HG03139 (cell line): ENCODE measurements at regions not wholly inside any gene's neighbourhood (a gene's known extent, or its start where the extent isn't known, plus 50 kb on each side); places are given as distances from the start of the nearest gene placed in this dataset.

Experiments used
- ATAC-seq: cut with Tn5 transposase; IDR thresholded peaks from one replicate; pipeline ENCODE4 v1.9.1; 2021; ENCODE audit not compliant: unreplicated experiment

DNA sequence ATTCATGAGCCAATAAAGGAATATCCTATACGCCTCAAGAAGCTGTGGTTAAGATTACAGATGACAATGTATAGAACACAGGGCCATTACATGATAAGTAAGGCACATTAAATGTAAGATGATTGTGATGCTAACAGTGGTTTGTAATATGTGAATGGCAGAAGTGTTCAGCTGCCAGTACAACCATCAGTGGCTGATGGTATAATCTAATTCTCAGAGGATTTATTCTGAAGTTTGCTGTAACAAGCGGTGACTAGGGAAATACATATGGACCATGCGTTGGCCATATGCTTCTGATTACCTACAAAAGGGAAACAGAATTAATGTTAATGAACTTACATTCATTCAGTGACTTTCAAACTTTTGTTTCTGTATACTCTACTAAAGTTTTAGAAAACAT, 750.8 kb upstream of the KLHL29 start:
- ATAC-seq = no peak

DNA sequence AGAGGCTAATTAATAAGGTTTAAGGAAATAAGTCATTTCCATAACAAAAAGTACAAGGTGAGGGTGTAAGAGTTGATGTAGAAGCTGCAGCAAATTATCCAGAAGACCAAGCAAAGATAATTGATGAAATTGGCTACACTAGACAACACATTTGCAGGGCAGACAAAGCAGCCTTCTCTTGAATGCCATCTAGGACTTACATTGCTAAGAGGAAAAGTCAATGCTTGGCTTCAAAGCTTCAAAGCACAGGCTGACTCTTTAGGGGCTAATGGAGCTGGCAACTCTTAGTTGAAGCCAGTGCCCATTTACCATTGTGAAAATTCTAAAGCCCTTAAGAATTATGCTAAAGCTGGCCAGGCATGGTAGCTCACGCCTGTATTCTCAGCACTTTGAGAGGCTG, 728.6 kb upstream of the KLHL29 start:
- no peak for ATAC-seq

DNA sequence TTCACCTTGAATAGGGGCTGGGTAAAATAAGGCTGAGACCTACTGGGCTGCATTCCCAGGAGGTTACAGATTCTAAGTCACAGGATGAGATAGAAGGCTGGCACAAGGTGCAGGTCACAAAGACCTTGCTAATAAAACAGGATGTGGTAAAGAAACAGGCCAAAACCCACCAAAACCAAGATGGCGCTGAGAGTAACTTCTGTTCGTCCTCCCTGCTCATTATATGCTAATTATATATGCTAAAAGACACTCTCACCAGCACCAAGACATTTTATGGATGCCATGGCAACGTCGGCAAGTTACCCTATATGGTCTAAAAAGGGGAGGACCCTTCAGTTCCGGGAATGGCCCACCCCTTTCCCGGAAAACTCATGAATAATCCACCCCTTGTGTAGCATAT, 711.5 kb upstream of the KLHL29 start:
- ATAC-seq = no peak

DNA sequence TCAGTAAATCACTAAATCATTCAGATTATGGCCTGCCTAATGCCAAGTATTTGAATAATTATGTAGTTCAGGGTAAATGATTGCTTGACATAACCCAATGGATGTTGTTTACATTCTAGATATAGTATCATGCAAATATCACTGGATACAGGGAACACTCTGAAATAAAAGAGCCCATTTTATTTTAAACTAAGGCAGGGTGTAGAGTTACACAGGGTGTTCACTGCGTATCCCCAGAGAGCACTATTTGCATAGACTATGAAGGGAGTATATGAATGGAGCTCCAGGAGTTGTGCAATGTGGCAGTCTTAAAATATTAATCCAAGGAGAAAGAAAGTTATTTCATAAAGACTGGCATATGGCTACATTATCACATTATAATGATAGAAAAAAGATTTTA, 701.1 kb upstream of the KLHL29 start:
- ATAC-seq = no peak

DNA sequence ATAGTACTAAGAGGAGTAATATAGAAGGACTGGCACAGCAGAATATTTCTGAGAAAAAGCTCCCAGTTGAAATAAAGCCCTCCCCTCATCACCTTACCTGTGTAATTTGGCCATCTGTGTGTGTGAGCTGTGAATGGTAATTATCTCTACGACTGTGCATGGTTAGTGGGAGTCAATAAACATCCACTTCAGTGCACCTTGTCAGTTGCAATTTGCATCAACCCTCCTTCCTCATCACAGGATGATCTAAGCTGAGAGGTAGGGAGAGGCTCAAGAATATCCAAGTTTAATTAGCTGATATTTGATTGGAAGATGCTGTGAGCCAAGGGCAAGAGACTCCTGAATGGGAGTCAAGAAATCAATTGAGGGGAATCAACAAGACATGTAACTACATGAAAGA, 694.9 kb upstream of the KLHL29 start:
- ATAC-seq = no peak

DNA sequence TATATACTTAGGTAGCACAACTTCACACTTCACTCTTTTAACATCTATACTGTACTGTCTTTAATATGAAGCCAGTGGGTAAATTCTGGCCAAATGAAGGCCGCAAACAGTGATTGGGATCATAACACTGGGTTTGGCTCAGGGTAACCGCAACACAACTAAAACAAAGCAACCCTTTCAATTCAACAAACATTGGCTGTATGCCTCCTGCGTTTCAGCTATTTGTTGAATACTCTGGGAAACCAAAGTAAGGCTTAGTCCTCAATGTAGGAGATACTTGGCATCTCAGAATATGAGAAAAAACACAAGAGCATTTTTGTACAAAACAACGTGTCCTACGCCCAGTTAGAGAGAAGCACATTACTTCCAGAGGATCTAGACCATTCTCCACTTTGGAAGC, 693.3 kb upstream of the KLHL29 start:
- no peak for ATAC-seq

DNA sequence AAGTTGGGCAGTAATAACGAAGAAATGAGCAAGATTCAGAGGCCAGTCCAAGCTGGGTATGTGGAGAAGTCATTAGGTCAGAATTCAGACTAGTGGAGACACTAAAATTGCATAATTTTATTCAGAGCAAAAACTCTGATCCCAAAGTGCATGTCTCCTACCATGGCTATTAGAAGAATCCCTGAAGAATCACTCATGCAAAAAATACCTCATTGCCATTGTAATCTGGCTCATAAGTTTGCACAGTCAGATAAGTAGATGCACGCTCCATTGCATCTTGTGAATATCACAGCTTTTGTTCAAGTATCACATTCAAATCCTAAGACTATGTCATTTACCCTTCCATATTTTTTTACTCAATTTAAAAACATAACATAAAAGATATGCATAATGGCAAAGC, 692.2 kb upstream of the KLHL29 start:
- ATAC-seq = no peak

DNA sequence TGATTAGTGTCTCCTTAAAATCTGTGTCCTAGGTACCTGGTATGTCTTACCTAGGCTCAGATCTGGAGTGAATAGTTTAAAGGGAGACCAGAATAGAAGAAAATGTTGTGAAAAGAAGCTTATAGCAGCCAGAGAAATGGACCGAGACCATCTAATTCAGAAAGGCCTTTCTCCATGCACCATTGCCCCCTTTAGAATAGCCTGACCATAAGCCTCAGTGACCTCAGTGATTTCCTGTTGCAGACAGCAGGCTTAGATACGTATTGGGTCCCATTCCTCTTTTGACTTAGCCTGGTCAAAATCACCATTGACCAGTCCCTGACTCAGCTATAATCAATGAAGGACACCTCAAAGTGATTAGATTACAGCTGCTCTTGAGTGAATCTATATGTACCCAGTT, 690.7 kb upstream of the KLHL29 start:
- ATAC-seq = no peak

DNA sequence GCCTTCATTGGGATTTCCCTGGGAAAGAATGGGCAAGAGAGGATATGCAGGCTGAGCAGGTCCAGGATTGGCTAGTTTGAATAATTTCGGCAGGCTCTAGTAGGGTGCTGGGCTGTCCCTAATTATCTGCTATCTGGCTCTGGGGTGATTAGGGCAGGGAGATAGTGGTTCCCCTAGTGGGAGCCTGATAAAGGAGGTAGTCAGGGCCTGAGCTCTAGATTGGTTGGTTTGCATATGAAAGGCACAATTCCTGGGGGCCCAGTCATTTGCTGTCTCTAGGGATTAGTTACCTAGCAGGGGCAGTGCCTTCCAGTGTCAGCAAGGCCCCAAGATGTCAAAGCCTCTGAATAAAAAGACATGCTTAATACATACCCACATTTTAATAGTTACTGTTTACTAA, 690.1 kb upstream of the KLHL29 start:
- no peak for ATAC-seq

DNA sequence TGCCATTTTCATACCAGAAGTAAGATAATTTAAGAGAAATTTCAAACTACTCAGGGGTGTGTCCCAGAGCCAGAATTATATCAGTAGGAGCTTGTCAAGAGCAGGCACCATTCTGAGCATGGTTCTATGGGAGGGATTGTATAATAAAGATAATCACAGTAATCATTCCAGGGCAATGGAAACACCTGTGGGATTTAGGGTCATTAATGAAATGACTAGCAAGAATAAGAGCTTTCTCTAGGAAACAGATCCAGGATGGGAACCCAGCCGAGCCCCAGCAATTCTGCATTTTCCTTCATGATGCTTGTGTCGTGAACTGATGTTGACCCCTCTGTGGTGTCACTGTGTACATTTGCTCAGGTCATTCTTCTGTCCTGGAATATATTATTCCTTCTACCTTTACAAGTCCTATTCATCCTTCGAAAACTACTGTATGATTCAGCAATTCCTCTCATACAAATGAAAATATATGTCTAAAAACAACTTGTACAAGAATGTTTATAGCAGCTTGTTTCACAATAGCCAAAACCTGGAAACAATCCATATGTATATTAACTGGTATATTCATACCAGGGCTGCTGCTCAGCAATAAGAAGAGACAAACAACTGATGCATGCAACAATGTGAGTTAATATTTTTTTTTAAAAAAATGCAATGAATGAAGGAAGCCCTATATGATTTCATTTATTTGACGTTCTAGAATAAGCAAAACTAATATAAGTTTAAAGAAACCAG, 687.8 kb upstream of the KLHL29 start:
- ATAC-seq = no peak

DNA sequence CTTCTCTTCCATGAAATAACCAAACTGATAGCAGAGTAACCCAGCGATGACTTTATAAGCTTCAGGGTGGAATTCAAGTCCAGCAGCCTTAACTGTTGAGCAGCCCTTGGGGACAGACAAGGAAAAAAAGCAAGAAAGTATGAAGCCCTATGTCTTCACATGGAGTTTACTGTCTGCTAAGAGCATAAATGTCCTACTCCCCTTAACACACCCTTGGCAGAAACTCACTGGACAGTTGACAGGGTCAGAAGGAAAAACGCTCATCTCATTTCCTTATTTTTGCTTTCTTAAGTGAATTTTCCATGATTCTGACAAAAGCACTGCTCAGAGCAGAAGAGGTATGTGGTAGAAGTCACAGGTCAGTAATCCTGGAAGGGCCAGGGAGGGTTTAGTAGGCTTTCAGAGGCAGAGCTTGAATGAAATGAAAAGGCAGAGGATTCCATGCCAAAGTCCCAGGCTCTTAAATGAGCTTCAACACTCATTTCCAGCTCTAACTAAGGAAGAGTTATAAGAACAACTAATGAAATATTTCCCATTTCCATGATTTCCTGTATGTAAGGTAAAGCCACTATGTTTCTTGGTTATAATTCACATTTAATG, 683.3 kb upstream of the KLHL29 start:
- ATAC-seq = no peak

DNA sequence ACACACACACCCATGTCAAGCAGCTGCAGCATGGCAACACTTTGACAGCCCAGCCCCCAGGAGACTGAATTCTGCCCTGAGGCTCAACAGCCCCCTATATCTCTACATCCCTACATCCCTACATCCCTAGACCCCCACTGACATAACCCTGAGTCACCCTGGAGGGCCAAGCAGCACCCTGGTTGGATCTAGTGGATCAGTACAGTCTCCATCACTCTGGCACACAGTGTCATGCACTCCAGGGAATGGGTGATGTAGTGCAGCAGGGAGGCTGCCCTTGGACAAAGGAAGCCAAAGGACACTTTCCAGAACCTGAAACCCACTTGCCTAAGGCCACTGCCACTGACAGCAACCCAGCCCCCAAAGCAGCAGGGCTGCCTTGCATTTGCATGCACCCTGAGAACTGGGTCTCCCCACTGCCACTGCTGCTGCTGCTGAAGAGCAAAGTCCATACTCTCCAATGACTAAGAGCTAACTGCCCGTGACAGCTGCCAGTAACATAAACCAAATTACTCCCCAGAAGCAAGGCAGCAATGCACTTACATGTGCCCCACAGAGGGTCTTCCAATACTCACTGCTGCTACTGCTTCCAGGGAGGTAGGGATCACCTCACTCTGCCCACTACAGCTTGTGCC, 681.6 kb upstream of the KLHL29 start:
- ATAC-seq = no peak

DNA sequence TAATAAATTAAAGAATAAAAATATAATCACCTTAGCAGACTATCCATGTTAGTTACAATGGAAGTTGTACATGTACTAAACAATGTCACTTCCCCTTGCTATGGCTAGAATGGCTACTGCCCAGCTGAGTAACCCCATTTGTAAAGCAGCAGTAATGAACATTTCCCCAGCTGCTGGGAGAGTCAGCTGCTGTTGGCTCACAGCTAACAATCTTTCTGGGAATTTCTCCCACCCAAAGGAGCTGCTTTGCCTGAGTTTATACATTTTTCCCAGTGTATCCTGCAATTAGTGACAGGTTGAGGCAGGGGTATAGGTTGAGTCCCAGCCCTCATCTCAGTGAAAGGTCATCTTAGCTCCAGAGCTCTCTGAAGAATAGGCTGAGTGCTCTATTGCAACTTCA, 665.6 kb upstream of the KLHL29 start:
- no peak for ATAC-seq

DNA sequence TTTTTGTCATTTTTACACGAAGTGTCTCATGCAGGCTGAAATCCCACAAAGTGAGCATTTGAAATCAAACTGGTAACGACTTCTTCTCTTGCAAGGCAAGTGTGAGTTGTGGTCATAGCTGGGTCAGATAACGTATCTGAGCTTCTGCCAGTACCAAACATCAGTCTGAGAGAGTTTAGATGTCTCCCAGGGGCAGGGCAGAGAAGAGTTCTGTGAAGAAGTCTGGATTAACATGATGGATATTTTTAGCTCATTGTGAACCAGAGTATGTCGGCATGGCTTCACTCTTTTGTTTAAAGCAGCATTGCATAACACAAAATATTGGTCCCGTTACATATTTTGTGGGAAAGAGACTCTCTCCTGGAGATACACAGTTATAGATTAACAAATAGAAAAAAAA, 655.5 kb upstream of the KLHL29 start:
- ATAC-seq = no peak

DNA sequence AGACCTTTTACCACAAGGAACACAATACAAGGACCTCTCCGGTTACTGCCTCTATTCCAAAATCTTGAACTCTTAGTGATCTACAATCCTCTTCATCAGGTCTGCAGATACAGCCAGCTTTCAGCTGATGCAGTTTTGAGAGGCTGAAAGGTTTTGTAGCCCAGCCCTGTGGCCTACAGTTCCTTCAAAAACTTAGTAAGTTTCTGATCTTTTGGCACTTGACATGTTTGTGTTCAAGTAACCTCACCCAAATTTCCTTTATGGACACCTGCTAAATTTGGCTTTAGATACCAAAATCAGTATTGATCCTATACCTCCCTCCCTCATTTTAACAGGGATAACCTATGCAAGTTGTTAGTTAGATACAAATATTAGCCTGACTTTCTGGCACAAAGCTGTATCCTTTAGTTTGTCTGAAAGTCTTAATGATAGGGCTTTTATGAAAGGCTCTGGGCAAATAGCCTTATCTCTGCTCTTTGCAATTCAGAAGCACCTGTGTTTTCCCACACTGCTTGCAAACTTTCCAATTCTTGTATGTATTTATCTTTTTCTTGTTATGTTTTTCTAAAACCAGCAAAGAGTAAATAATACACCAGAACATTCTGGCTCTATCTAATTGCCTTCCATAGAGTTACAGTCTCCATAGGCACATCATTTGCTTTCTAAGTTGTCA, 650.5 kb upstream of the KLHL29 start:
- no peak for ATAC-seq

DNA sequence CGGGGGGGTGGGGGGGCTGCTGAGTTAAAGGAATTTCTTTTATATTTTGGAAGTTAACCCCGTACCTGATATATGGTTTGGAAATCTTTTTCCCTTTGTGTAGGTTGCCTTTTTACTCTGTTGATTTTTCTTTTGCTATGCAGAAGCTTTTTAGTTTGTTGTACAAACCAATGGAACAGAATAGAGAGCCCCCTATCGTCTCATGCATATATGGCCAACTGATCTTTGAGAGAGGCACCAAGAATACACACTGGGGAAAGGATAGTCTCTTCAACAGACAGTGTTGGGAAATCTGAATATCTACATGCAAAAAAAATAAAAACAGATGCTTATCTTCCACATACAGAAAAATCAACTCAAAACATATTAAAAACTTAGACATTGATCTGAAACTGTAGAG, 647.8 kb upstream of the KLHL29 start:
- ATAC-seq = no peak

DNA sequence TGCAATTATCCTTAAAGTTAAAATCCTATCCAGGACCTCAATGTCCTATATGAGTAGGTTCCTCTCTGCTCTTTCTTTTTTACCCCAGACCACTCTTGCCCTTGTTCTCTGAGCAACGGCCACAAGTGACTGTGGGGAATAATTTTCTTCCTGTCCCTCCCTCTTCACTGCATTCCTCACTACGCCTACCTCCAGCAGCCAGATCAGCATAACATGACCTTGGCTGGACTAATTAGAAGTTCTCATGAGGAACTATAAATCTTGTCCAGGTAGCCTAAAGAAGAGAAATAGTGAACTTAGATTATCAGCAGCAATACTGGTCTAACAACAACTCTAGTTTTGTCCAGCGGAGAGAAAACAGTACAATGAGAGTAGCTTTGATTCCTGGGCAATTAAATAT, 643.8 kb upstream of the KLHL29 start:
- ATAC-seq = no peak

DNA sequence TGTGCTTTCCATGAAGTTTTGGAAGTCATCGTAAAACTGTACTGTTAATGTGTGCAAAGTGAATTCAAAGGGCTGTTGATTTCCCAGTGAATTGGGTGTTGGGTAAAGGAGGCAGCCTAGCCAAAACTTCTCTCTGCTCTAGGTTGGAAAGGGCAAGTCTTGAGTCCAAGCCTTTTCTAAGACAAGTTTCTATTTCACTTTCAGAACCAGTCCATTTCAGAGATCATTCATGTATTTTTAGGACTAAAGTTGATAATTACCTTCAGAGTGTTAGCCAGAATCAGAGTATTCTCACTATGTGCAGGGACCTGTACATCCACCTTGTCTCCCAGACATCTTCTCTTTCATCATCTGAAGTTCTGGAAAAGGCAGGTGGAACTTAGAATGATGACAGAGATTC, 636.1 kb upstream of the KLHL29 start:
- ATAC-seq = peak; percentile 67

DNA sequence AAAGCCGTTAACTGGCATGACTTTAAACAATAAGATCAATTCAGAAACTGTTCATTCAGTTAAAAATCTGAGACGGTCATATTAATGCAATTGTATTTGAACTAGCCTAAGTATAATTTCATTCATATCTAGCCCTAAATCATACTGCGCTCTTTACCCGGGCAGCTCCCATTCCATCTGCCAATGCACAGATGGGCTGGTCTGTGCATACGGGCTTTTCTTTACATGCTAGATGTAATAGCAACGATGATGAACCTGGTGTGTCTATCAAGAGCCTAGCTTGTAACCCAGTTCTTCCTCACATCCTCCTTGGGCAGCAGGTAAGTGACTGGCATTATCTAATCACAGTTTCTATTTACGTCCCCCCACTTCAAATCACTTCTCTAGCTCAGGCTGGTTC, 631.5 kb upstream of the KLHL29 start:
- no peak for ATAC-seq

DNA sequence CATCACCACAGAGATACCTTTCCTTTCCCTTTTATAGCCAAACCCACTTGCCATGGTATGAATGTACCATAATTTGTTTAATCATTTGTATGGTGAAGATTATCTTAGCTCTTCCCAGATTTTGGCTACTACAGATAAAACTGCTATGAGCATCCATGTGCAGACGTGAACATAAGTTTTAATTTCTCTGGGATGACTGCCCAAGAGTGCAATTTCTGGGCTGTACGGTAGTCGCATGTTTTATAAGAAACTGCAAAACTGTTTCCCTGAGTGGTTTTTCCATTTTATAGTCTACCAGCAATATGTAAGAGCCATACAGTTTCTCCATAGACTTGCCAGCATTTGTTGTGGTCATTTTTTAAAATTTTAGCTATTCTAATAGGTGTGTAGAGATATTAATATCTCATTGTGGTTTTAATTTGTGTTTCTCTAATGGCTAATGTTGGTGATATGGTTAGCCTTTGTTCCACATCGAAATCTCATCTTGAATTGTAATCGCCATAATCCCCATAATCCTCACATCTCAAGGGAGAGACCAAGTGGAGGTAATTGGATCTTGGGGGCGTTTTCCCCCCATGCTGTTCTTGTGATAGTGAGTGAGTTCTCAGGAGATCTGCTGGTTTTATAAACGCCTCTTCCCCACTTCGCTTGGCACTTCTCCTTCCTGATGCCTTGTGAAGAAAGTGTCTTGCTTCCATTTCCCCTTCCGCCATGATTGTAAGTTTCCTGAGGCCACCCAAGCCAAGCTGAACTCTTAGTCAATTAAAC, 628.5 kb upstream of the KLHL29 start:
- ATAC-seq = no peak

DNA sequence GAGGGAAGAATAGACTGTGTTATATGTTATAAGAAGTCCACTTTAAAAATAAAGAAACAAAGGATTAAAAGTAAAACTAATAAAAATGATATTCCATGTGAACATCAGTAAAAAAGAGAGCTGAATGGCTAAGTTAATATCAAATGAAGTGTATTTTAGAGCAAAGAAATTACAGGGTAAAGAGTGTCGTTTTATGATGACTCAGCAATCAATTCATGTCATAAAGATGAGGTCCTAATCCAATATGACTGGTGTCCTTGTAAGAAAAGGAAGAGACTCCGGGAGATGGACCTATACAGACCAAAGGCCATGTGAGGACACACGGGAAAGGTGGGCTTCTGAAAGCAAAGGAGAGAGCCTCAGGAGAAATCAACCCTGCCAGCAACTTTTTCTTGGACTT, 615.5 kb upstream of the KLHL29 start:
- no peak for ATAC-seq
